BJ (cell line): ENCODE measurements at regions not wholly inside any gene's neighbourhood (a gene's known extent, or its start where the extent isn't known, plus 50 kb on each side); places are given as distances from the start of the nearest gene placed in this dataset.

Experiments
- CTCF ChIA-PET: fragments of 350-600 bp; formaldehyde crosslinking; extraction: SDS; loops from one replicate; lab custom pipeline; 2021; ENCODE audit warnings: antibody characterized with exemption, inconsistent platforms; lab: Yijun Ruan, JAX
- POLR2A ChIA-PET: fragments of 300-600 bp; sonication (Branson Sonifier 250); formaldehyde crosslinking; extraction: SDS; loops from one replicate; lab custom pipeline; 2021; ENCODE audit warnings: antibody characterized with exemption; lab: Charles Lee
- DNase-seq: peaks from one replicate; pipeline ENCODE4 v3.0.0-alpha.2; 2011; ENCODE audit warnings: low read depth
- H3K27me3 ChIP-seq: 2 replicates; pipeline ENCODE4 v1.6.0; 2011; ENCODE audit warnings: low read length; ENCODE audit not compliant: control insufficient read depth, insufficient read depth
- H3K36me3 ChIP-seq: 2 replicates; pipeline ENCODE4 v1.5.1; 2011; ENCODE audit warnings: low read length; ENCODE audit not compliant: control insufficient read depth, insufficient read depth
- H3K4me3 ChIP-seq: 2 replicates; pipeline ENCODE4 v1.5.1; 2011; ENCODE audit warnings: low read depth, mild to moderate bottlenecking, control low read depth, low read length
- CTCF ChIP-seq: IDR thresholded peaks from 2 replicates; pipeline ENCODE4 v1.5.1; 2011; ENCODE audit warnings: low read depth, mild to moderate bottlenecking, control low read depth, inconsistent platforms, low read length, moderate library complexity; ENCODE audit not compliant: insufficient read depth

- CTCF ChIA-PET, result no interaction called here
- DNase-seq, result no peak
- POLR2A ChIA-PET, result no interaction called here
- no peak for TF ChIP-seq CTCF
- no peaks in the 10 kb centered on the region for H3K36me3 ChIP-seq
- no peaks in the 10 kb centered on the region for H3K27me3 ChIP-seq
- H3K4me3 ChIP-seq, result no peak overlapping the region
Measured at GRCh38 chr18:75839041-75839440, 411.5 kb upstream of the SMIM21 start.

GRCh38 chr18:75837316-75837715, 409.8 kb upstream of the SMIM21 start:
- Histone ChIP-seq H3K4me3 (no peak overlapping the region), H3K36me3 (no peaks in the 10 kb centered on the region), H3K27me3 (no peaks in the 10 kb centered on the region)
- DNase-seq, result no peak
- no peak for TF ChIP-seq CTCF
- POLR2A ChIA-PET, result no interaction called here
- CTCF ChIA-PET, result no interaction called here

- Histone ChIP-seq H3K27me3 (no peaks in the 10 kb centered on the region), H3K36me3 (no peaks in the 10 kb centered on the region), H3K4me3 (no peak overlapping the region)
- no peak for DNase-seq
- TF ChIP-seq CTCF, result no peak
- CTCF ChIA-PET, result no interaction called here
- POLR2A ChIA-PET, result no interaction called here
Measured at GRCh38 chr18:75836516-75836915, 409.0 kb upstream of the SMIM21 start.

GRCh38 chr18:75831960-75832359, 404.5 kb upstream of the SMIM21 start:
- POLR2A ChIA-PET, result no interaction called here
- Histone ChIP-seq H3K27me3 (no peaks in the 10 kb centered on the region), H3K4me3 (no peak overlapping the region), H3K36me3 (no peaks in the 10 kb centered on the region)
- DNase-seq, result no peak
- no peak for TF ChIP-seq CTCF
- CTCF ChIA-PET, result no interaction called here

GRCh38 chr18:75830828-75831227, 403.3 kb upstream of the SMIM21 start:
- H3K36me3 ChIP-seq, result no peaks in the 10 kb centered on the region
- ChIA-PET CTCF (no interaction called here), POLR2A (no interaction called here)
- TF ChIP-seq CTCF, result no peak
- DNase-seq, result no peak
- no peaks in the 10 kb centered on the region for H3K27me3 ChIP-seq
- no peak overlapping the region for H3K4me3 ChIP-seq

GRCh38 chr18:75829091-75829490, 401.6 kb upstream of the SMIM21 start:
- no peak for DNase-seq
- H3K36me3 ChIP-seq, result no peaks in the 10 kb centered on the region
- H3K27me3 ChIP-seq, result no peaks in the 10 kb centered on the region
- ChIA-PET POLR2A (no interaction called here), CTCF (no interaction called here)
- TF ChIP-seq CTCF, result no peak
- H3K4me3 ChIP-seq, result no peak overlapping the region
